GM19025 (cell line): ENCODE measurements at regions not wholly inside any gene's neighbourhood (a gene's known extent, or its start where the extent isn't known, plus 50 kb on each side); places are given as distances from the start of the nearest gene placed in this dataset.

ENCODE experiments used
- ATAC-seq: cut with Tn5 transposase; IDR thresholded peaks from one replicate; pipeline ENCODE4 v1.9.1; 2021; ENCODE audit warnings: mild to moderate bottlenecking, low read depth, moderate library complexity; ENCODE audit not compliant: unreplicated experiment

- no peak for ATAC-seq
These were observed 469.2 kb upstream of the TNP1 start for GRCh38 chr2:217329023-217329431.

GRCh38 chr2:217328622-217328978, 468.7 kb upstream of the TNP1 start:
- ATAC-seq, result no peak

GRCh38 chr2:217327953-217328621, 468.2 kb upstream of the TNP1 start:
- no peak for ATAC-seq

GRCh38 chr2:217326238-217327022, 466.6 kb upstream of the TNP1 start:
- no peak for ATAC-seq

GRCh38 chr2:217325816-217326215, 466.0 kb upstream of the TNP1 start:
- ATAC-seq, result no peak

GRCh38 chr2:217325251-217325650, 465.4 kb upstream of the TNP1 start:
- no peak for ATAC-seq

DNA sequence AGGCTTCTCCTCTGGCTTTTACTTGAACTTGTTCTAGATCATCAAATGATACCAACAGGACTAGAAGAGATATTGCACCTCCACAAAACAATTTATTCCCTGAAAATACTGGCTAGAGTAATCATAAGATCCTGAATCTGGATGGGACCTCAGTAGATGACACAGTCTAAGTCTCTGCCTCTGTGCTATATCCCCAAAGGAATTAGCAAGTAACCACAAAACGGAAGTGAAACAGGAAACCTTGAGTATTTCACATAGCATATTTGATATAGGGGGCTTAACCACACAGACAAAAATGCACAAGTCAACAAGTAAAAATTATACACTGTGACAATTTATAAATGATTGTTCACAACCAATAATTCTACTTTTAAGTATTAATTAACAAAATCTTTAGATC, 456.9 kb upstream of the TNP1 start:
- ATAC-seq, result no peak

DNA sequence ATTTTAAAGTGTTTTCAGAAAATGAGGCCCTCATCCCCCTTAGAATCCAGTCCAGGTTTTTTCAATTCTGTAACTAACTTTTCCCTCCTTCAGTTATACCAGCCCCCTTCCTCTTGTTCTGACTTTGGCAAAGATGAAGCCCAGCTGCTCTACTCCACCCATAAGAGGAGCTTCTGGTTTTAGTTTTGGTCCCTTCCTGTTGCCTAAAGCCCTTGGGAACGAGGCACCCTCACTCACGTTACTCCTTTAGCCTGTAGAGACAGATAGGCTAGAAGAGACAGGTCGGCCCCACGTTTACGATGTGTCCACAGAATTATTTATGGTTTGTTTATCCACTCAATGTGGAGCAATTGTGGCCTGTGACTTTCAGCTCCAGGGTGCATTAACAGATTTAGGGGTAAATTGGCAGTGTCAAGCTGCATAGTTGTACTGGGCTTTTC, 454.2 kb upstream of the TNP1 start:
- ATAC-seq, result no peak

DNA sequence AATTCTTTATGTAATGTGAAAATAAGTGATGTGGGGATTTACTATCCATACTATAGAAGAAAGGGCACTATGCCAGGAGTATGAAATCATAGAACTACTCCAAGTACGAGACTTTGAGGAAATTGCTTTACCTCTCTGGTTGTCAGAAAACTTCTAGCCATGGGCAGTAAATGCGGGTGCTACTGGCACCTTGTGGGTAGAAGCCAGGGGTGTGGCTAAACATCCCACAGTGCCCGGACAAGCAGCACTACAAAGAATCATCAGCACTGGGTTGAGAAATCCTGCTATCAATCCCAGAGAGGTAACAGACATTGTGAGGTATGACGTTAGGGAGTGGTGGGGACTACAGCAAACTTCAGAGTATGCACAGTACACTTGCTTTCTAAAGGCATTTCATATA, 453.5 kb upstream of the TNP1 start:
- no peak for ATAC-seq

GRCh38 chr2:217309056-217309455, 449.2 kb upstream of the TNP1 start:
- no peak for ATAC-seq

- no peak for ATAC-seq
These were observed 447.2 kb upstream of the TNP1 start for GRCh38 chr2:217307023-217307422.

DNA sequence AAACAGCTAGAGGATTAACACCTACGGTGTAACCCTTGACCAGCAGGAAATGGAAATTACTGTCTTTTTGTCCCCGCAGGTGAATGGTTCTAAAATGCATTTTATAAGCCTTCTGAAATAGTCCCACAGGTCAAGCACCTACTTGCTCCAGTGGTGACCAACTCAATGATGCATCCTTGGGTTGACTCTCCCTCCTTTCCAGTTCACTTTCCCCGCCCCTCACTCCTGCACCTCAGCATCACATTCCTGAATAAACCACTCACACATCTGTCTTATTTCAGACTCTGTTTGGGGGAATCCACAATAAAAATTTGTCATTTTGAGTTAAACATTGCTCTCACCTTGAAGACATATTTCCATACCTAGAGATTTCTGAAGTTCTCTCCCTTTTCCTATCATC, 446.0 kb upstream of the TNP1 start:
- ATAC-seq, result no peak

DNA sequence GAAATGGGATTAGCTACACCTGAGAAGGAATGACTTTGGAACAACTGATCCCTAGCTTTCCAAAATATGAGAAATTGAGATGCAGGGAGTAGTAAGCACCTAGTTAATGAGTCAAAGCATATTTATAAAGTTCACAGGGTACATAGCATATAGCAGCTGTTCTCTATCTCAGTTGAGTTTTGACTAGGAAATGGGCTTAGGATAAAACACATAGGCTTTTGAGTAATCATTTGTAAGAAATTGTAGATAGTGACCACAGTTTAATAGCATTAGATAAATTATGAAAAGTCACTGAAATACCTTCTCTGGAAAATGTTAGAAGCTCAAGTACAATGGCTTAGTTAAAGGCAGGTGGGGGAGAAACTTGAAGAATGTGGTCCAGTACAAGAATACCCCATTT, 444.7 kb upstream of the TNP1 start:
- ATAC-seq, result no peak

DNA sequence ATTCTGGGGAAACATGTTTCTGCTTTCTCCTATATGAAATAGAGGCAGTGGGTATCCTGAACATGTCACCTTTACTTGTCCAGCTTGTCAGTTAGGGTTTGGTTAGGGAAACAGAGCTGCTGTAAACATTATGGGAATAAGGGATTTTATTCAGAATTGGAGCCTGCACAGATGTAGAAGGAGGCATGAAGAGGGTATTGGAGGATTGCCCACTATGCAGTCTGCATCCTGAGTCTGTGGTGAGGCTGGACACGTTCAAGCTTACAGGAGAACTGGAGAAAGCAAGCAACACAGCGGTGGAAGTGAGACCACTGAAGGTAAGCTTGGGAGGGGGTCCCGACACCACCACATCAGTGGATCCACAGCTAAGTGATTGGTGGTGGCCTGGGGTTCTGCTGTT, 443.0 kb upstream of the TNP1 start:
- ATAC-seq, result no peak

GRCh38 chr2:217301142-217301925, 441.5 kb upstream of the TNP1 start:
- ATAC-seq, result no peak

GRCh38 chr2:217299590-217299989, 439.7 kb upstream of the TNP1 start:
- no peak for ATAC-seq

DNA sequence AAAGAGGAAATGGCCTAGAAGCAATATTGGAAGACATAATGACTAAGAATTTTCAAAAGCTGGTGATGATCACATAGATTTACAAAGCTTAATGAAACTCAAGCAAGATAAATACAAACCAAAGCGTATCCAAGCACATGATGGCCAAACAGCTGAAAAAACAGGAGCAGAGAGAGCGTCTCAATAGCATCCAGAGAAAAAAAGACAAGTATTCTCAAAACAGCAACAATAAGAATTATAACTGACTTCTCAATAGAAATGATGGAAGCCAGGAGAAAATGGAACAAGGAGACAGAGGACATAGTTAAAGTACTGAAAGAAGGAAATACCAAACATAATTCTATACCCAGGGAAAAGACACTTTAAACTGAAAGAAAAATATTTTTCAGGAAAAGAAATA, 437.2 kb upstream of the TNP1 start:
- no peak for ATAC-seq

GRCh38 chr2:217294818-217295217, 435.0 kb upstream of the TNP1 start:
- ATAC-seq, result no peak

- no peak for ATAC-seq
These were observed 434.3 kb upstream of the TNP1 start for GRCh38 chr2:217294211-217294610.

DNA sequence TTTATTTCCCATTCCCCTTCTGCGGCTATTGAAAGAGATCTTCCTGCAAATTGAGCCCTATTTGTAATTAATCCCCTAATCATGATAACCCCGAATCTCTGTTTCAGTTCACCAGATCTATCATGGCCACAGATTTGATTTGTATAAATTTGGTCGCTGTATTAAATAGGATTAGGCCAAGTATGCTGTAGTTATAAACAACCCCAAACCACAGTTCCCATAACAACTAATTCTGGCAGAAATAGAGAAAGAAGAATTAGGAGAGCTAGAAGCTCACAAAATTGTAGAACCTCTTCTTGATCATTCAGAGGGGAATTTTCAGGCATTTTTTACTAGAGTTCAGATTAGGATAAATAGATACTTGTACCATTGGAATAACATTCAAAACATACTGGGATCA, 433.7 kb upstream of the TNP1 start:
- ATAC-seq, result no peak

GRCh38 chr2:217293046-217293445, 433.2 kb upstream of the TNP1 start:
- ATAC-seq, result no peak
